ENCODE measurements at regions not wholly inside any gene's neighbourhood (a gene's known extent, or its start where the extent isn't known, plus 50 kb on each side); places are given as distances from the start of the nearest gene placed in this dataset.
"Not testable (repeated sequence)": the region's sequence is repeated elsewhere in the genome, so short reads cannot be mapped to it uniquely, and the experiment has no call there.

DNA sequence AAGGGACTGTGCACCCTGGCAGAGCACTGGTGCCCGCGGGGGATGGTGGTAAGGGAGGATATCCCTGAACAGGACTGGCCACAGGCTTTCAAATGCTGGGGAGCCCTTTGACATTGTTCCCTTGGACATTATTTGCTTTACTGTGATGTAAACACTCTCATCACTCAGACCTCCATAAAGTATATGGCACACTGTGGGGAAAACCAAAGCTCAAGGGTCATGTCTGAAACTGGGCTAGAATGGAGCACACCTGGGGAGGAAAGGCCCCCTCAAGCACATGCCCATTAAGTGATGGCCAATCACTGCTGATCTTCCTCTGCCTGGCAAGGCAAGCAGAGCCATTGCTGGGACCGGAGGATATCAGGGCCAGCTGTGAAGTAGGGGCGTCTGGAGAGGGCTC is 60.9 kb upstream of the TENM4 start:
- Mint-ChIP-seq H3K9me3 (no peaks in the 10 kb centered on the region), H3K4me3 (no peak overlapping the region), H3K27me3 (ENCODE audit: low read depth) (no peaks in the 10 kb centered on the region), H3K27ac (no peak overlapping the region), H3K36me3 (ENCODE audit: low read depth) (no peaks in the 10 kb centered on the region), H3K4me1 (ENCODE audit: low read depth) (no peaks in the 10 kb centered on the region)

DNA sequence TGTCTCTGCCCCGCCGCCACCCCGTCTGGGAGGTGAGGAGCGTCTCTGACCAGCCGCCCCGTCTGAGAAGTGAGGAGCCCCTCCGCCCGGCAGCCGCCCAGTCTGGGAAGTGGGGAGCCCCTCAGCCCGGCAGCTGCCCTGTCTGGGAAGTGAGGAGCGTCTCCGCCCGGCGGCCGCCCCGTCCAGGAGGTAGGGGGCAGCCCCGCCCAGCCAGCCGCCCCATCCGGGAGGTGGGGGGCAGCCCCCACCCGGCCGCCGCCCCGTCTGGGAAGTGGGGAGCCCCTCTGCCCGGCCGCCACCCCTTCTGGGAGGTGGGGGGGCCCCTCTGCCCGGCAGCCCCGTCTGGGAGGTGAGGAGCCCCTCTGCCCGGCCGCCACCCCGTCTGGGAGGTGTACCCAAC is 59.1 kb upstream of the TENM4 start:
- H3K4me3 Mint-ChIP-seq; H3K4me1 Mint-ChIP-seq (ENCODE audit: low read depth); H3K9me3 Mint-ChIP-seq; H3K36me3 Mint-ChIP-seq (ENCODE audit: low read depth); H3K27ac Mint-ChIP-seq; H3K27me3 Mint-ChIP-seq (ENCODE audit: low read depth): not testable (repeated sequence)

DNA sequence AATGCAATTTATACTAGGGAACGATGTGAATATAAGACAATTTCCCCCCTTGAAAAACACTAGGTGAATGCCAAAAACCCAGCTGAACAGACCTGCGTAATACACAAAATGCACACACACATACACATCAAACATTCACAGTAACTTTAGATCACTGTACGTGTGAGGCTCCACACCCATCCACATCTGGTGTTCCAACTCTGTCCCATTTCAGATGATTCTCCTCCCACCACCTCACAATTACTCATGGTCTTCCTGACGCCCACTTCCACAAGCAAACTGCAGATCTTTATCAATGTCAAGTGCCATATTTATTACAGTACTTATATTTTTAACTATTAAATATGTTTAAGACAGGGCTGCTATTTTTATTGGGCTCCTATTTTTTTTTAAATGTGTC is 57.8 kb upstream of the TENM4 start:
- Mint-ChIP-seq H3K27ac (no peak overlapping the region), H3K27me3 (ENCODE audit: low read depth) (no peaks in the 10 kb centered on the region), H3K4me3 (no peak overlapping the region), H3K9me3 (no peaks in the 10 kb centered on the region), H3K36me3 (ENCODE audit: low read depth) (no peaks in the 10 kb centered on the region), H3K4me1 (ENCODE audit: low read depth) (no peaks in the 10 kb centered on the region)

DNA sequence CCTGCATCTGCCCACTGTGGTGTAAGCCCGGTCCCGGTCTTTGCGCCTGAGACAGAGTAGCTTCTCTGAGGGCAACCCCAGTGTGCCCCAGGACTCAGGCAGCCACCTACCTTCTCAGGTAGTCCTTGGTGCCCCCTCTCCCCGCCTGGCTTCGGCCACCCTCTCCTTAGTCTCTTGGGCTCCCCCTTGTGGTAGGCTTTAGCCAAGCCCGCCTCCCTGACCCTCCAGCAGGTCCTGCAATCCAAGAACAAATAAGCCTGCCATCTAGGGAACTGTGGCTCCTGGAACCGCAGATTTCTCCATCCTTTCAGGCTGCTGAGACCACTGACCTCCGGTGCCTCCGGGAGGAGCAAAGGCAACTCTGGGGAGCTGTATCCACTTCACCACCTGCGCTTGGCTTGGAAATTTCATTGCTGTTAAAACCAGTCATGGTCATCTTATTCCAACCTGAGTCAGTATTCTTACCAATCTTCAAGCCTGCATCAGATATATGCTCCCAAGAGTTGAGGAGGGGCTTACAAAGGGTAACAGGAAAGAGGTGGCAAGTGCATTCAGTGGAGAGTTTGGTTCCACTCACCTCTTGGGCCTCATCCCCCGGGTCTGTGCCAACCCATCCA is 52.8 kb upstream of the TENM4 start:
- Mint-ChIP-seq H3K9me3 (no peaks in the 10 kb centered on the region), H3K36me3 (ENCODE audit: low read depth) (no peaks in the 10 kb centered on the region), H3K27ac (no peak overlapping the region), H3K4me3 (no peak overlapping the region), H3K4me1 (ENCODE audit: low read depth) (no peaks in the 10 kb centered on the region), H3K27me3 (ENCODE audit: low read depth) (peaks cover 3% of the 10 kb centered on the region)

DNA sequence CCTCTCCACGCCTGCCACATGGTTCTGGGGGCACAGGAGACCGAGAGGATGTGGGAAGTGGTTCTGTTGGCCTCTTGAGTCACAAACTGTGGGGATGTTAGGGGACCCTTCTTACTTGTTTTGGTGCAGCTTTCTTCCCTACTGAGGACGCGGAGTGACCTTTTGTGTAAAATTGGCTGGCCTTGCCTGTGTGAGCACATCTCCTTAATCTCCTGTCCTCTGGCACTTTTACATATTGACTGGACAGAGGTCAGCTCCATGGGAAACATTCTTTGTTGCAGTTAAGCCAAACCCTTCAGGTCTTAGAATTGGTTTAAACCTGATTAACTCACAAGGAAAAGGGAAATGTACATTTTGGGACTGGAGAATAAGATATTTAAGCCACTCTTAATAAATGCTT is 51.2 kb upstream of the TENM4 start:
- H3K9me3 Mint-ChIP-seq: no peaks in the 10 kb centered on the region

More for the DNA sequence above, 51.2 kb upstream of the TENM4 start:
- peaks cover 3% of the 10 kb centered on the region for H3K27me3 Mint-ChIP-seq (ENCODE audit: low read depth)
- no peaks in the 10 kb centered on the region for H3K36me3 Mint-ChIP-seq (ENCODE audit: low read depth)
- no peak overlapping the region for H3K4me3 Mint-ChIP-seq
- H3K4me1 Mint-ChIP-seq (ENCODE audit: low read depth): no peaks in the 10 kb centered on the region
- no peak overlapping the region for H3K27ac Mint-ChIP-seq
